Mammary epithelial cell (primary cell): ENCODE measurements at regions not wholly inside any gene's neighbourhood (a gene's known extent, or its start where the extent isn't known, plus 50 kb on each side); places are given as distances from the start of the nearest gene placed in this dataset.

Experiments
- EZH2 ChIP-seq: IDR thresholded peaks from 2 replicates; pipeline ENCODE4 v1.6.1; 2012; ENCODE audit warnings: low read length, inconsistent platforms, borderline replicate concordance
- TF ChIP-seq, protein P1 (sequence below), 2 donors: IDR thresholded peaks in 1 of 2; conservative IDR thresholded peaks in 1 of 2; 2 replicates each; pipeline ENCODE4 v1.5.1; 2011 to 2012; ENCODE audit warnings: inconsistent platforms in 2 of 2, low read length in 2 of 2, mild to moderate bottlenecking in 2 of 2, control low read depth in 1 of 2, low read depth in 1 of 2; ENCODE audit not compliant: insufficient read depth in 1 of 2; ENCODE audit errors: extremely low read depth in 1 of 2

DNA sequence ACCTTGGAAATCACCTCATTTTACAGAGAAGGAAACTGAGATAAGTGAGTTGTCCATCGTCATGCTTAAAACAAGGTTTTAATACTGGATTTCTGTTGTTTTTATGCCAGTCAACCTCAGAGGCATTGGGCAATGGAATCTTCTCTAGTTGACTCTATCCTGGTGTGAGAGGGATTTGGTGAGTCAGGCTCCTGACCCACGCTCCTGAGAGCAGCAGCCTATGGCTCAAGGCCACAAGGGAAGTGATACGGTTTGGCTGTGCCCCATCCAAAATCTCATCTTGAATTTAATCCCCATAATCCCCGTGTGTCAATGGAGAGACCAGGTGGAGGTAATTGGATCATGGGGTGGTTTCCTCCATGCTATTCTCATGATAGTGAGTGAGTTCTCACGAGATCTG is 90.1 kb downstream of the TLR5 start:
- TF ChIP-seq, protein P1, sequence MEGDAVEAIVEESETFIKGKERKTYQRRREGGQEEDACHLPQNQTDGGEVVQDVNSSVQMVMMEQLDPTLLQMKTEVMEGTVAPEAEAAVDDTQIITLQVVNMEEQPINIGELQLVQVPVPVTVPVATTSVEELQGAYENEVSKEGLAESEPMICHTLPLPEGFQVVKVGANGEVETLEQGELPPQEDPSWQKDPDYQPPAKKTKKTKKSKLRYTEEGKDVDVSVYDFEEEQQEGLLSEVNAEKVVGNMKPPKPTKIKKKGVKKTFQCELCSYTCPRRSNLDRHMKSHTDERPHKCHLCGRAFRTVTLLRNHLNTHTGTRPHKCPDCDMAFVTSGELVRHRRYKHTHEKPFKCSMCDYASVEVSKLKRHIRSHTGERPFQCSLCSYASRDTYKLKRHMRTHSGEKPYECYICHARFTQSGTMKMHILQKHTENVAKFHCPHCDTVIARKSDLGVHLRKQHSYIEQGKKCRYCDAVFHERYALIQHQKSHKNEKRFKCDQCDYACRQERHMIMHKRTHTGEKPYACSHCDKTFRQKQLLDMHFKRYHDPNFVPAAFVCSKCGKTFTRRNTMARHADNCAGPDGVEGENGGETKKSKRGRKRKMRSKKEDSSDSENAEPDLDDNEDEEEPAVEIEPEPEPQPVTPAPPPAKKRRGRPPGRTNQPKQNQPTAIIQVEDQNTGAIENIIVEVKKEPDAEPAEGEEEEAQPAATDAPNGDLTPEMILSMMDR (conservative IDR thresholded peaks at IDR 0.05 in 1 of 2, IDR thresholded peaks at IDR 0.05 in 1 of 2; ENCODE audit: extremely low read depth in 1 of 2, insufficient read depth in 1 of 2, low read depth in 1 of 2, low read length in 2 of 2): no peak
- TF ChIP-seq EZH2: no peak
